GM12878 (cell line): ENCODE measurements at regions not wholly inside any gene's neighbourhood (a gene's known extent, or its start where the extent isn't known, plus 50 kb on each side); places are given as distances from the start of the nearest gene placed in this dataset.

Experiments used
- BACH1 ChIP-seq: fragments of 450-650 bp; IDR thresholded peaks from 2 replicates; pipeline ENCODE4 v1.6.1; 2017; ENCODE audit warnings: mild to moderate bottlenecking, borderline replicate concordance
- CHD1 ChIP-seq: IDR thresholded peaks from 2 replicates; pipeline ENCODE4 v1.6.1; 2012; ENCODE audit warnings: low read depth, low read length, improper control_type of control experiment
- CTCF ChIP-seq, 3 experiments: IDR thresholded peaks in 2 of 3; conservative IDR thresholded peaks in 1 of 3; 2 replicates each; pipeline ENCODE4 v1.5.1; 2011; ENCODE audit warnings: low read depth in 3 of 3, low read length in 3 of 3, mild to moderate bottlenecking in 3 of 3, control low read depth in 2 of 3, moderate library complexity in 2 of 3, inconsistent platforms in 1 of 3, mixed read lengths in 1 of 3; ENCODE audit not compliant: control insufficient read depth in 2 of 3, insufficient read depth in 1 of 3; ENCODE audit errors: extremely low read depth in 1 of 3
- ELK1 ChIP-seq: IDR thresholded peaks from 2 replicates; pipeline ENCODE4 v1.6.1; 2012; ENCODE audit warnings: low read depth, low read length, improper control_type of control experiment
- GABPA ChIP-seq: IDR thresholded peaks from 2 replicates; pipeline ENCODE4 v1.6.1; 2014; ENCODE audit warnings: antibody characterized with exemption, low read depth, mild to moderate bottlenecking, inconsistent platforms
- MTA3 ChIP-seq: IDR thresholded peaks from 2 replicates; pipeline ENCODE4 v1.6.1; 2012; ENCODE audit warnings: low read length, inconsistent platforms, borderline replicate concordance
- PBX3 ChIP-seq: IDR thresholded peaks from 2 replicates; pipeline ENCODE4 v1.6.1; 2011; ENCODE audit warnings: mild to moderate bottlenecking, low read depth, low read length, moderate library complexity; ENCODE audit not compliant: insufficient replicate concordance
- POLR2AphosphoS2 ChIP-seq: IDR thresholded peaks from 2 replicates; pipeline ENCODE4 v1.6.1; 2011; ENCODE audit warnings: low read depth, mild to moderate bottlenecking, low read length, improper control_type of control experiment, moderate library complexity
- RCOR1 ChIP-seq: conservative IDR thresholded peaks from 2 replicates; pipeline ENCODE4 v1.6.1; 2012; ENCODE audit warnings: low read depth, low read length, improper control_type of control experiment
- SMC3 ChIP-seq: IDR thresholded peaks from 2 replicates; pipeline ENCODE4 v1.6.1; 2011; ENCODE audit warnings: low read length, improper control_type of control experiment, borderline replicate concordance
- SRF ChIP-seq, 2 experiments: IDR thresholded peaks; 2 replicates each; pipeline ENCODE4 v1.6.1; 2011; ENCODE audit warnings: low read depth in 2 of 2, low read length in 2 of 2, mild to moderate bottlenecking in 1 of 2, moderate library complexity in 1 of 2
- YY1 ChIP-seq: IDR thresholded peaks from 2 replicates; pipeline ENCODE4 v1.6.1; 2011; ENCODE audit warnings: low read depth, mild to moderate bottlenecking, low read length
- TF ChIP-seq, protein P1 (sequence below): IDR thresholded peaks from 2 replicates; pipeline ENCODE4 v1.6.1; 2012; ENCODE audit warnings: low read depth, low read length, improper control_type of control experiment

GRCh38 chr15:53202876-53203275 lies 412.7 kb upstream of the ONECUT1 start:
- no peak for TF ChIP-seq ELK1
- TF ChIP-seq, protein P1, sequence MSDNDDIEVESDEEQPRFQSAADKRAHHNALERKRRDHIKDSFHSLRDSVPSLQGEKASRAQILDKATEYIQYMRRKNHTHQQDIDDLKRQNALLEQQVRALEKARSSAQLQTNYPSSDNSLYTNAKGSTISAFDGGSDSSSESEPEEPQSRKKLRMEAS, result no peak
- TF ChIP-seq RCOR1, result no peak
- no peak for TF ChIP-seq SRF (IDR thresholded peaks at IDR 0.05; ENCODE audit: low read depth in 2 of 2, low read length in 2 of 2)
- no peak for TF ChIP-seq MTA3
- no peak for TF ChIP-seq YY1
- TF ChIP-seq POLR2AphosphoS2, result no peak
- no peak for TF ChIP-seq CTCF (IDR thresholded peaks at IDR 0.05 in 2 of 3, conservative IDR thresholded peaks at IDR 0.05 in 1 of 3; ENCODE audit: control insufficient read depth in 2 of 3, extremely low read depth in 1 of 3, insufficient read depth in 1 of 3, low read depth in 3 of 3, low read length in 3 of 3)
- no peak for TF ChIP-seq SMC3
- no peak for TF ChIP-seq CHD1
- no peak for TF ChIP-seq PBX3
- no peak for TF ChIP-seq GABPA
- no peak for TF ChIP-seq BACH1
